NCI-H1417 treated with DMSO at 0.1 percent for 48 hours (cell line): ENCODE measurements at regions not wholly inside any gene's neighbourhood (a gene's known extent, or its start where the extent isn't known, plus 50 kb on each side); places are given as distances from the start of the nearest gene placed in this dataset.

ENCODE experiments used
- DNase-seq: peaks from one replicate; lab custom pipeline; 2025; lab: John Stamatoyannopoulos, UW

DNA sequence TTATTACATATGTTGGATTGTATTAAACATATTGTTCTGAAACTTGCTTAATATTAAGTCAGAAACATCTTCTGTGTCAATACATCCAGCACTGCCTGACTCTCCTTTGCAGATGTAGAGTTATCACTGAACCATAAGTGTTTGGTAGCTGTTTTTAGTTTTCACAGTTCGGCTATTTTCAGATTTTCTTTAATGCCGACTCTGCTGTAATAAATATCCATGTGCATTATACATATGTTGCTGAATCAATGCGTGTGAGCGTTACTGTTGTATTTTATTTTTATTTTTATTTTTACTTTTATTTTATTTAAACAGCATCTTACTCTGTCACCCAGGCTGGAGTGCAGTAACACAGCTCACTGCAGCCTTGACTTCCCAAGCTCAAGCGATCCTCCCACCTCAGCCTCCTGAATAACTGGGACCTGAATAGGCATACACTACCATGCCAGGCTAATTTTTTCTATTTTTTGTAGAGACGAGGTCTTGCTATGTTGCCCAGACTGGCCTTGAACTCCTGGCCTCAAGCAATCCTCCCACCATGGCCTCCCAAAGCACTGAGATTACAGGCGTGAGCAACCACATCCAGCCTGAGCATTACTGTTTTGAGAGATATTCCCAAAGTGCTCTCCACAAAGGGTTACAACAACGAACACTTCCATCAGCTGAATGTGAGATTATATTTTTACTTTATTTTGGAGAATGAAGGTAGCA is 50.7 kb upstream of the NOCT start:
- DNase-seq: no peak

DNA sequence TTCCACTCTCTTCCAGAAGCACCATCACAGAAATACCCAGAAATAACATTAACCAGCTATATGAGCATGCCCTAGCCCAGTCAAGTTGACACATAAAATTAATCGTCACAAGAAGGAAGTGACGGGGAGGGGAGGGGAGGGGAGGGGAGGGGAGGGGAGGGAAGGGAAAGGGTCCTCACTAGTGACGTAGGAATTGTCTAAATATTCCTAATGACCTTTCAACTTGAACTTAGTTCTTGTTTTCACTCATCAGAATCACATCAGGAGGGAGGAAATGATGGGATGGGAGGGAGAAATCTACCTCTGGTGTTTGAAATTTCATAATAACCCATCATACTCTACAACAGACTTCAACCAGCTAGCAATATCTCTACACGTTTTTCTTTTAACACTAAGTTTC is 52.2 kb upstream of the NOCT start:
- DNase-seq: no peak

DNA sequence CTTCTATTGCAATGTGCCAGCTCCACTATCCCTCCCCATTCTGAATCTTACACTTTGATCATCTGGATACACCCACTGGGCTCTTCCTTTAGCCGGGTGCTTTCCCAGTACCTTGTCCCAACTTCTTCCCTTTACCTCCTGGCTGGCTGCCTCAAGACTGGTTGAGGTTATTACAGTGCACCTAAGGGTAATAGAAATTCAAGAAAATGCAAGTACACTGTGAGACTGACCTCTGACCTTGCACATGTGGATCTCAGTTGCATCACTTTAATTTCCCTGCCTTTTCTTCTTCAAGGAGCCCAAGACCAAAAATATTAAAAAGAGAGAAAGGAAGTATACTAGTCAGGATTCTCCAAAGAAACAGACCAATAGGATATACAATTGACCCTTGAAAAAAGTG is 53.9 kb upstream of the NOCT start:
- no peak for DNase-seq

DNA sequence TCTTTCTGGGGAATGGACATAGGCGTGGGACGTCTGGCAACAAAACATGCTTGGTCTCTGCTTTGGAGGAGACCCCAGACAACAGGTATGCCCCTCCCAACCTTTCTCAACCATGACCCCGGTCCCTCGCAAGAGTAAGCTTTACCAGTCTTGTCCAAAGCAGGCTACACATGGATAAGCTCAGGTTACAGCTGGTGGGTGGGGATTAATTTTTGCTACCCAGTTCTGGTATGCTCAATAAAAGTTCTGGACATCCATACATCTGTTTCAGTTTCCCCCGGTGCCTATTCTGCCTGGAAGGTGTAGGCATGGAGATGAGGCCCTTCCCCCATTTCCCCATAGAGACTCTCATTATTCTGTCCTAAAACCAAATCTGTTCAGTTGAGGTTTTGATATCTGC is 54.5 kb upstream of the NOCT start:
- DNase-seq: no peak

DNA sequence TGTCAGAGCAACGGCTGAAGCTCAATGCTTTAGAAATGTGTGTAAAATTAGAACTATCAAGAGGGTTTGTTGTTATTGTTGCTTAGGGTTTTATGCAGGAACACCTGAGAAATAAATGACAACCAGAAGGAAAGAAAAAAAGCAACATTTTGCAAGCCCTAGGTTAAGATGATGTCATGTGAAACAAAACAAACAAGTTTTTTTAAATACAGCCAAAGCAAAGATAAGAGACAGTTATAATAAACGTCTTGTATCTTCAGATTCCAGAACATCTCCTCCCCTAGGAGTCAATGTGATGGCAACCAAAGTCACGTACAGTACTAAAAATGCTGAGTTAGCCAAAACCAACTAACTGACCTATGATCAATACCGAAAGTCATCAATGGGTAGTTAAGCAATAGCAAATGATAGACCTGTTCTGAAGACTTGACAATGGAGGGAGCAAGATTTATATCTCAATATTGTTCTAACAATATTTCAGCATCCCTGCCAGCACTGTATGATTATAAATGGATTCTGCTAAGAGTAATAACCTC is 55.3 kb upstream of the NOCT start:
- DNase-seq: no peak

DNA sequence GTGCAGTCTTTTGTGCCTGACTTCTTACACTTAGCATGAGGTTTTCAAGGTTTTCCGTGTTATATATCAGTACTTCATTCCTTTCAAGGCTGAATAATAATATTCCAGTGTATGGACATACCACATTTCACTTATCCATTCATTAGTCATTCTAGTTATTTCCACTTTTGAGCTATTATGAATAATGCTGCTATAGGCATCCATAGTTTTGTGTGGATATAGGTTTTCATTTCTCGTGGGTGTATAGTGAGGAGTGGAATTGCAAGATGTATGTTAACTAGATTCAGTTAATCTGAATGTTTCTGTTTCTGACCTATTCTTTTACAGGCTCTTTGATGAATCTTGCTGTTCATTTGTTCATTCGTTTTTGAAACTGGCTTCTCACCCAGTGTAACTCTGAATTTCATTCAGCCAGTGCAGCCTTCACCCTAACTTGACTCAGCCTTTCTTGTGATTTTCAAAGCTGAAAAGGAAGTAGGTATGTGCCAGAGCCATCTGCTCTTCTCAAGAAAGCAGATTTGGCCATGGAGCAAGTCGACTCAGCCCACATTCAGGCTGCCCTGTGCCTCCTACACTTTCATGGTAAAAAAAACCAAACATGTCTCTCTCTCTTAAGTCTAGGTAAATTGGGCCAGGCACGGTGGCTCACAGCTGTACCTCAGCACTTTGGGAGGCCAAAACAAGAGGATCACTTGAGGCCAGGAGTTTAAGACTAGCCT is 56.3 kb upstream of the NOCT start:
- no peak for DNase-seq

DNA sequence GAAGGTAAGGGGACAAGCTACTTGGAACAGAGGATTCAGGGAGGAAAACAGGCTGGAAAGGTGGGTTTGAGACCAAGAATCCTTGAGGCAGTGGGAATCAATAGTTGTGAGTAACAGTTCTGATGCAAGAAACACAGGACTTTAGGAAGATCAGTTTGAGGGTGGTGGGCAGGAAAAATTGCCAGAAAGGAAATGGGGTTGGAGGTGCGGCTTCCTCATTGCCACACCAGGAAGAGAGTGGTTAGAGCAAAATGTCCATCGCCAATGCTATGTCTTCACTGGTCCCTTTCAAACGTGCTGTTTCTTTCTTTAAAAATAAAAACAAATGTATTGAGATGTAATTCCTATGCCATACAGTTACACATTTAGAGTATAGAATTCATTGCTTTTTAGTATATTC is 57.1 kb upstream of the NOCT start:
- DNase-seq: no peak

DNA sequence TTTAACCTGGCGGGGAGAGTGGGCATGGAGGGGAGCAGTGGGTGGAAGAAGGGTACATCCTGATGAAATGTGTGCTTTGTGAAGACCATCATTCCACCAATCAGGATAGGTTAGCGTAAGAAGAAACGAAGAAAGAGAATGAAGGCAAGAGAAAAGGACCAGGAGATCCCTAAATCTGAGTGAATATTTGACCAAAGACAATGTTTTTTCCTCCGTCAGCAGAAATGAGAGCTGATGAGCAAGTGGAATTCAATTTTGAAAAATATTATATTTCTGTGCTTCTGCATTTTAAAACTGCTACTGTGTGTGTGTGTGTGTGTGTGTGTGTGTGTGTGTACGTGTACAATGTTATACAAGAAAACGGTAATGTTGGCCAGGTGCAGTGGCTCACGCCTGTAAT is 58.3 kb upstream of the NOCT start:
- DNase-seq: no peak

DNA sequence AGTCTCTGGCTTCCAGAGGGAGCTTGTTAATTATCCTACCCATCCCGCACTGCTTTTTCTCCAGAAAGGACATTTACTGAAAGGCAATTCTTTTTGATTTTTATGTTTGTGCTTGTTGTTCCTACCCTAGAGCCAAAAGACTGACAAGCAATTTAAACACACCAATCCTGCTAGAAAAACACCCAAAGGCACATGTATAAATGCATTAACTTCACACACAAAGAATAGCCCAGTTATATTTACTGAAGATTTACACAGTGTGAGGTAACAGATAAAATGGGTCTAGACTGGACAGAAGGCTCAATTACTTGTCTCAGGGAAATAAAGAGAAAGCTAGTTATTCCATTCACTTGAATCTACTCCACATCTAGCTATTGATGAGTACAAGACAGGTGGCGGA is 61.2 kb upstream of the NOCT start:
- no peak for DNase-seq

DNA sequence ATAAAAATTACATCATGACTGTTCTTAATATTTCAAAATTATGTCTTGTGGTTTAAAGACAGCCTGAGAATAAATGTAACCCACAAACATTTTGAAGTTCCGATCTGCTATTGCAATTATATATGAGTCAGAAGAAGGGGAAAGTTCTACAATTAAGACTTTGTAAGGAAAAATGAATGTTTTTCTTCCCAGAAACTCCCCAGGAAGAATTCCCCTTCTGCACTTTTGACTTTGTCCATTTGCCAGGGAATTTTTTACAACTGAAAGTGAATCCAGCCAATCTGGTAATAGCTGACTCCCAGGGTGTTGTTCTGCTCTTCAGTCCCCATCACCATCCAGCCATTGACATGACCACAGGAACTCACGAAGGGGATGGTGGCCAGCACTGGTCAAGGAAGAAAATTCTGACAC is 61.6 kb upstream of the NOCT start:
- DNase-seq: no peak

DNA sequence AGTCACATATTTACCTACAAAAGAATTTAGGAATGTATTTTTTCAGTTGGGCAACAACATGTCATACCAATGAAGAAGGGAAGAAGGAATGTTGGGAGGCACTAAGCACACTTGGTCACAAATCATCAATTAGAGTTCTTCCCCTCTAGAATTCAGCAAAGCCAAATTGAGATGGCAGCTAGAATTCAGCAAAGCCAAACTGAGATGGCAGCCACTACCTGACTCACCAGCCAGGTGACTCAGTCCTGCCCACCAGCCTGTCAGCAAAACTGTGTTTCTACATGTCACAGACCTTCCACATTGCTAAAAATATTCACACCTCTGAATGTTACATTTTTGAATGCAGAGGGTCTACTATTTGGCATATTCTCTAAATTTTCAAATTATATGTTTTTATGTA is 63.2 kb upstream of the NOCT start:
- no peak for DNase-seq

DNA sequence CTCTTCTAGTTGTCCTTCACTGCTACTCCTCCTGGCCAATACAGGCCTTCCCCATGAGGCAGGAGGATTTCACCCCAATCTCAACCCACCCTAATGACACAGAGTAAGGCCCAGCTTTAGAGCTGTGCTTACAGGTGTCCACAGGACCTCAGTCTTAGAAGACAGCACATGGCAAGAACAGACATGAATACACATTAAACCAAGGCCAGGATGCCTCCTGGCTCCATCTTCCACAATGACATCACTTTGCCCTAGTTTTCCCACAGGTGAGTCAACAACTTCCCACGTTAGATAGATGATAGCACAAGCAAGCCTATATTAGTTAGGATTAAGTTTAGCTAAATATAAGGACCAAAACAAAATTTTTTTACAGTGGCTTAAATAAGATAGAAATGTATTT is 63.8 kb upstream of the NOCT start:
- no peak for DNase-seq

DNA sequence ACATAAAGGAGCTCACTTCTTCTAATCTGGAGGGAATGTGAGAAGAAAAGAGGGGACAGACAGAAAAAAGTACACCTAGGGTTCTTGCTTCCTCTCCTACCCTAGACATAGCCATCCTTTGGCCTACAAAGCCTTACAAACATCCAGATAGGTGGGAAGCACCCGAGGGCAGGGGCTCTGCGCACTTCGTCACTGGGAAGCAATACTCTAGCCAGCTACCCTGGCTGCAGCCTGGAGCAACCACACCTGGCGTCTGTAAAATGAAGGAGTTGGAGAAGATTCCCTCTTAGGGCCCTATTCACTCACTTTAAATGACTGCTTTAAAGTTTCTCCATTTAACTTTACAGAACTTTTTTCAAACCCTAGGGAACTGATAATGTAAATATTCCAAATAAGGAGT is 65.7 kb upstream of the NOCT start:
- no peak for DNase-seq

DNA sequence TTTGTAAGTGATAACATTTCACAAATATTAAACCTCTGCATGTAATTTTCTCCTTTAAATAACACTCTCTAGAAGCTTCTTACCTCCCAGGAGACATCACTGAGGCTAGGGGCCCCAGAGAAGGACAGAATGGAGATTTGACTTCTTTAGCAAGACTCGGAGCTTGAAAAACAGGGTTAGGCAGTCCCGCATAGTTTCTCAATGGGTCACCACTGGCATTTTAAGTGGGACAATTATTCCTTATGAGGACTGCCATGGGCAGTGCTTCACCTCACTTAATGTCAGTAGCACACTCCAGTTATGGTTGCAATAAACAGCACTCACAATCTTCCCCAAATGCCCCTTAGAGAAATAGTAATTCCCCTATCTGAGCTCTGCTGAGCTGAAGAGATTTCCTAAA is 66.7 kb upstream of the NOCT start:
- no peak for DNase-seq

DNA sequence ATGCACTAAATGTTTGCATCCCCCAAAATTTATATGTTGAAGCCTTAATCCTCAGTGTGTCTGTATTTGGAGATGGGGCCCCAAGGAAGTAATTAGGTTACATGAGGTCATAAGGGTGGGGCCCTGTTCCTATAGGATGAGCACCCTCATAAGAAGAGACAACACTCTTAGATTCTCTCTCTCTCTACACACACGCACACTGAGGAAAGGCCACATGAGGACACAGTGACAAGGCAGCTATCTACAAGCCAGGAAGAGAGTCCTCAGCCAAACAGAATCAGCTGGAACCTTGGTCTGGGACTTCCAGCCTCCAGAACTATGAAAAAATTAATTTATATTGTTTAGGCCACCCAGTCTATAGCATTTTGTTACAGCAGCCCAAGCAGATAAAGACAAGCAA is 69.3 kb upstream of the NOCT start:
- no peak for DNase-seq

DNA sequence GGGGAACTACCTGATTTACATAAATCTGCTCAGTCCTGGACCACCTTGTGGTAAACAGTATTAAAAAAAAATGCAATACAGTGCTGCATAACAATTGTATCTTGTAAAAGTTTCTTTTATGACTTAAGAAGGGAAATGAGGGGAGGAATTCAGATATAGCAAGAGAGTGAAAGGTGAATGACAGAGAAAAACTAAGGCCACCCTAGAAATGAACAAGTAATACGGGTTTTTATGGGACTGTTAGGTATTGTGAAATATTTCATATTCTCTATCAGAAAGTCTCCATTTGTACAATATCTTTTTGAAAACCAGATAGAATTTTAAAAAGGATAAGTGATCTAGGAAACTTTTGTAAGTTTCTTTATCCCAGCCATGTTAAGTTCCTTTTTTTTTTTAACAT is 69.7 kb upstream of the NOCT start:
- no peak for DNase-seq

DNA sequence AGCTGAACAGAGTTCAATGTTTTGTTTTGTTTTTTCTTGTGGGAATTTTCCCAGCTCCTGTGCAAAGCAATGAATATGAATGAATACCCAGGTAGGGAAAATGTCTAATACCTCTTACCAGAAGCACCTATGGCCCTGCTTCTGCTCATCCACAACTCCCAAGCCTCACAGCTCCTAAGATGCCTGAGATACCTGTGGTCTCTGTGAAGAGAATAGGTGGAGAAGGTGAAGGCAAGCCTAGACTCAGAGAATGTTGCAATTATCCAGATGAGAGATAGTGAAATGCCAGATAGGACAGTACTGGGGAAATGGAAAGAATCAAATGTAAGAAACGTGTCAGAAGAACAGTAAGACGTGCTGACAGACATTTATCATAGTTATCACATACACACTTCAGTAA is 70.2 kb upstream of the NOCT start:
- no peak for DNase-seq

DNA sequence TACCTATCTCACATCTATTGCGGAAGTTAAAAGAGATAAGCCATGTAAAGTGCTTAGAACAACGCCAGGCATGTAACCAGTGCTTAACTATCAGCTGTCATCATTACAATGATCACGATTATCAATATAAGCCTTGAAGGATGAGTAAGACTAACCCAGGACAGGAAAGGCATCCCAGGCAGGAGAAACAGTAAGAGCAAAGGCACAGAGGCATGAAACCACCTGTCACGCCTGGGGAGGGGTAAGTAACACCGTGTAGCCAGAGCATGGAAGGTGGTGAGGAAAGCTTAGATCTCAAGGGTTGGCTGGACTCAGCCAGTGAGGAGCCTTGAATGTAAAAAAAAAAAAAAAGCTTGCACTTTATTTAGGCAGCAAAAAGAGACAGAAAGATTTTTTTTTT is 71.7 kb upstream of the NOCT start:
- DNase-seq: no peak

DNA sequence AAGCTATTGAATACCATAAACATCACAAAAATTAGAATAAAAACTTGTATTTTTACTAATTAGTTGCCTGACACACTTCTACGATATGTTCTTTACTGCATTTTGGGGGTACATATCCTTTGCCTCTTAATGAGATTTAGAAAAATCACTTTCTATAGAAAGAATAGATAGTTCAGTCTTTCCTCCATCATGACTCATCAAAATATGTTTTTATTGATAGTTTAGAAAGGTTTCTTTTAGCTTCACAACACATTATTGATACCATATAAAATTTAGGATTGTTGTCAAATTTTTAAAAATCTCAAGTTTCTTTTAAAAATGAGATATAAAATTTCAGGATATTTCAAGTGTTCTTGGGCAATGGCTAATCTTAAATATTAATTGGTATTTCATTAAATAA is 74.5 kb upstream of the NOCT start:
- no peak for DNase-seq

DNA sequence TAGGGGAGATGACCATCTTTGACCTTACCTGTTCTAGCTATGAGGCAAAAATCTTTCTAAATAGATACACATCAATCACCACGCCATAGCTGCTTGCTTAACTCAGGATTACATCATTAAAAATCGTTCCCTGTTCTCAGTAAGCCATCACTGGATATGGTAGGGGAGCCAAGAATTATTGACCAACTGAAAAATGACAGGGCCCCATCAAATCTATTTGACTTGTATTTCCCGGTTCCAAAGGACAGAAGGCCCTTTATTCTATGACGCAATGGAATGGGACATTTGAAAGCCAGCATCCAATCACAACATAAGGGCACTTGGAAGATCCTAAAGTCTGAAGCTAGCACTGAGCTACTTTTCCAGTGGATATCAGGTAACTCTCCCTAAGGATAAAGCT is 75.6 kb upstream of the NOCT start:
- no peak for DNase-seq

DNA sequence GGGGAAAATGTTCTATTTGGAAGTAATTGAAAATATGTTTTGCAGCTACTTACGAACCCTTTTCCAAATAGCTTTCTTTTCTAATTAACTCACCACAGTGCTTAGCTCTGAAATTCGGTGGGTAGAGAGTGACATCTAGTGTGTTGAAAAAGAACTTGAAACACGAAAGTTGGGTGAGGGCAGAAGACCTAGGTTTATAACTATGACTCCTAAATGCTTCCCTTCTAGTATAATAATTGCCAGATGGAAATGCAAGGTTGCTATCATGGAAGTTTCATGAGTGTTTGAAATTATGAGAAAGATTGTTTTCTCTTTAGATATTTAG is 77.3 kb upstream of the NOCT start:
- DNase-seq: peak; percentile 62

DNA sequence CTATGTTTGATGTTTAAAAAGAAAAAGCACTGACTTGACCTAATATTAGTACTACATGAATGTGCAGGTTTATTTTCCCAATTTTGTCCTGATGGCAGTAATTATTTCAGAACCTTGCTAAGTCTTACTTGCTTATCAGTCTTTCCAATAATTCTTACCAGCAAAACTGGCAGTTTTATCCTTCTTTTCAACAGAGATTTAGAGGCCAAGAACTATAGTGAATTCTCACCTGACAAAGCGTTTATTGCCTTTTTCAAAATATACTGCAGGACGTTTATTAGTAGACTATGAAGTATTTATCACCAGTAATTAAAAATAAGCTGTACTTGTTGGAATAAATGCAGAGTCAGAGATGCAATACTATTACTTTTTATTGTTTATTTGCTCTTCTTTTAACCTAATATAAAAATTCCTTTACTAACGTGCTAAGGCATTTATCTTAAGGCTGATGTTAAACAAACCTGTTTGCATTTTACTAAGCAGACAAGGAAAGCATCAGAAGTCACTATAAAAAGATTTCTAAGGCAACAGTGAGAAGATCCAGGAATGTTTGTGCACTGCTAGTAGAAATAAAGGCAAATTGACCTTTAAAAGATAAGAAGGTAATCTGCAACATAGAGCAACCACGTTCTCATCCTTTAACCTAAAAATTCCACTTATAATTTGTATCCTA is 80.3 kb upstream of the NOCT start:
- no peak for DNase-seq

DNA sequence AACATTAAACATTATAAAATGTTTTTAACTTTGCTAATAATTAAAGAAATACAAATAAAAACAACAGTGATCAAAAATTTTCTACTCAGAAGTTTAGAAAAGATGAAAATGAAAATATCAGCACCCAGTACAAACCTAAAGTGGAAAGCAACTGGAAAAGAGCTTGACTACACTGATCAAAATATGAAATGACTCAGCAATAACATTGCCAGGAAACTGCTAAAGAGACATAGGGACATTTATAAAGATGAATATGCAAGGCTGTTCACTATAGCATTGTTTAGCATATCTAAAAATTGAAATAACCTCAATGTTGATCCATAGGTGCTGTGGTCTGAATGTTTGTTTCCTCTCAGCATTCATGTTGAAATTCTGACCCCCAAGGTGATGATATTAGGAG is 88.5 kb upstream of the NOCT start:
- no peak for DNase-seq
